HG03565 (cell line): ENCODE measurements at regions not wholly inside any gene's neighbourhood (a gene's known extent, or its start where the extent isn't known, plus 50 kb on each side); places are given as distances from the start of the nearest gene placed in this dataset.
"Not testable (repeated sequence)": the region's sequence is repeated elsewhere in the genome, so short reads cannot be mapped to it uniquely, and the experiment has no call there.

Source experiments
- ATAC-seq: cut with Tn5 transposase; IDR thresholded peaks from one replicate; pipeline ENCODE4 v1.9.1; 2021; ENCODE audit warnings: mild to moderate bottlenecking, moderate library complexity; ENCODE audit not compliant: unreplicated experiment

- no peak for ATAC-seq
Observed at GRCh38 chr16:72598696-72599095, 426.7 kb upstream of the PMFBP1 start.

DNA sequence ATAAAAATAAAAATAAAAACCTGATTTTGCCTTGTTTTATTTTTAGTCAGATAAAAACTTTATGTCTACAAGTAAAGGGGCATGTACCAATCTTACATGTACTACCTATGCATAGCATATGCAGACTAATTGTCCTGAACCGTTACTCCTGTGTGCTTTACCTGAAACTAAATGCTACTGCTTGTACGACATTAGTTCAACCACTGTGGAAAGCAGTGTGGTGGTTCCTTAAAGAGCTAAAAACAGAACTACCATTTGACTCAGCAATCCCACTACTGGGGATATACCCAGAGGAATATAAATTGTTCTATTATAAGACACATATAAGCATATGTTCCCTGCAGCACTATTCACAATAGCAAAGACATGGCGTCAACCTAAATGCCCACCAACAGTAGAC, 426.0 kb upstream of the PMFBP1 start:
- ATAC-seq, result no peak

GRCh38 chr16:72596373-72596772, 424.4 kb upstream of the PMFBP1 start:
- ATAC-seq, result no peak

GRCh38 chr16:72590151-72590937, 418.4 kb upstream of the PMFBP1 start:
- peak; percentile 73 for ATAC-seq

DNA sequence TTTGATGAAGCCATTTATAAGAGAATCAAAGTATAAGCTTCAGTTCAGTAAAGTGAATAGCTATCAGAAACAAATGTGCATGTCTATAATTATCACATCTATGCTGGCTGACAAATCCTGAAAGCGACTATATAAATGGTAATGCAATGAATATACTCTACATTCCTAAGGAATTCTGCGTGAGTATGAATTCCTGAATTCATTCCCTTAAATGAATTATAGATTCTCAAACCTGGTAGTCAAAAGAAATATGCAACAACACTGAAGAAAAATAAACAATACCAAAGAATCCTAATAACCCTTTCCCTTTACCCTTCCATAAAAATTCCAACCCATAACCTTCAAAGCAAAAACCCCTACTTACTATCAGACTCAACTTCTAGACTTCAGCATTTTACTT, 416.6 kb upstream of the PMFBP1 start:
- ATAC-seq, result no peak

GRCh38 chr16:72578061-72578460, 406.1 kb upstream of the PMFBP1 start:
- ATAC-seq, result not testable (repeated sequence)

GRCh38 chr16:72576189-72576588, 404.2 kb upstream of the PMFBP1 start:
- ATAC-seq, result no peak

DNA sequence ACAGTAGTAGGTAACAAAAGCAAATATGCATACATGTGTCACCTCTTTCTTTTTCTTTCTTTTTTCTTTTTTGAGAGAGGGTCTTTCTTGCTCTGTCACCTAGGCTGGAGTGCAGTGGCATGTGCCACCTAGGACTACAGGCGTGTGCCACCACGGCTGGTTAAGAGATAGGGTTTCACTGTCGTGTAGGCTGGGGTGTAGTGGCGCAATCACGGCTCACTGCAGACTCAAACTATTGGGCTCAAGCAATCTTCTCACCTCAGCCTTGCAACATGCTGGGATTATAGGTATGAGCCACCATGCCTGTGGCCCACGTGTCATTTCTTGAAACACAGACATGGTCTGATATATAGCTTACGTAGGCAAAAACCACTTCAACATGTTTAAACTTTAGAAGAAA, 397.7 kb upstream of the PMFBP1 start:
- ATAC-seq, result no peak

DNA sequence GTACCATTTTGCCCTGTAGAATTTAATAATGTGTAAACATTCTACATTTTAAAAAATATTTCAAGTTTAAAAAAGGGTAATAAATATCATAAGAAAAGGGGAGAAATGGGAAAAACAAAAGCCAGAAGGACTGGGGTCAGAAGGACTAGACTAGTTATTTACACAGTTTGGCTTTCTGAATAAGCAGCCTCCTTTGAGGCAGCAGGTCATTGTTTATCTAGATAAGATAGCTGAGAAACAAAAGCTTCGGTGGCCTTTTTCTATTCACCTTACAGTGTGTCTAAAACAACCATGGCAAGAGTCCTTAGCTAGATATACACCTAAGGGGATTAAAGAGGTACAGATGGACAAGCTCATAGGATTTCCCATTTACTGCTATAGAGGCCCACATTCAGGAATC, 396.5 kb upstream of the PMFBP1 start:
- no peak for ATAC-seq

- no peak for ATAC-seq
Observed at GRCh38 chr16:72566174-72566573, 394.2 kb upstream of the PMFBP1 start.

DNA sequence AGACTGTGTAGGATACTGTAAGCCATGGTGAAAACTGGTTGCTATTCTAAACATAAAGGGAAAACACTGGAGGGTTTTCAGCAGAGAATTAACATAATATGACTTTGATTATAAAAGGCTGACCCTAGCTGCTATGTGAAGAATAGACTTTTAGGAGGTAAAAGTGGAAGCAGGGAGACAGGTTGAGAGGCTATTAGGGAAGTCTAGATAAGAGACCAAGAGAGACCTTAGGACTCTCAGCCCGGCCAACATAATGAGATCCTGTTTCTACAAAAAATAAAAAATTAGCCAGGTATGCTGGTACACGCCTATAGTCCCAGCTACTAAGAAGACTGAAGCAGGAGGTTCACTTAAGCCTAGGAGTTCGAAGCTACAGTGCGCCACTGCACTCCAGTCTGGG, 393.2 kb upstream of the PMFBP1 start:
- ATAC-seq, result no peak

DNA sequence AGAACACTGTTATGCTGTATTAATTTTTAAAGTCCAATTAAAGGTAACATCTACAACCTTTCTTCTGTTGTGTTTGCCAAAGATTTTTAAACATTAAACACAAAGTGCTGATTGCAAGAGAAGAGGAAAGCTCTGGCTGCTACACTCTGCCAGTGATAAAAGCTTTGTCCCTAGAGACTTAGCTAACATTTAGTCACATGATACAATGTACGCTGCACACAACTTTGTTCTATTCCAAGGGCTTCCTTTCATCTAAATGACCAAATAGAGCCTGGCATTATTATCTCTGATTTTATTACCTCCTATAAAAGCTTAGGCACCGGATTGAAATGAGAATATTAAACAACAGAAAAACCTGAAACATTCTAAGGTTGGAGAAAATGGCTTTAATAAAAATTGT, 388.7 kb upstream of the PMFBP1 start:
- no peak for ATAC-seq

- ATAC-seq, result no peak
Observed at GRCh38 chr16:72558501-72558900, 386.5 kb upstream of the PMFBP1 start.

DNA sequence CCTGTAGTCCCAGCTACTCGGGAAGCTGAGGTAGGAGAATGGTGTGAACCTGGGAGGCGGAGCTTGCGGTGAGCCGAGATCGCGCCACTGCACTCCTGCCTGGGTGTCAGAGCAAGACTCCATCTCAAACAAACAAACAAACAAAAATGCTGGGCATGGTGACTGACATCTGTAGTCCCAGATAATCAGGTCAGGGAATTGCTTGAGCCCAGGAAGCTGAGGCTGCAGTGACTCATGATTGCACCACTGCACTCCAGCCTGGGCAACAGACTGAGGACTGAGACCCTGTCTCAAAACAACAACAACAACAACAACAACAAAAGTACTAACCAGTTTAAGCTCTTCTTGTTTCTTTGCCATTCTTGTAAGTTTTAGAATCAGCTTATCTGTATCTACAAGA, 383.0 kb upstream of the PMFBP1 start:
- ATAC-seq, result no peak

GRCh38 chr16:72552654-72553053, 380.7 kb upstream of the PMFBP1 start:
- no peak for ATAC-seq

GRCh38 chr16:72551649-72552048, 379.7 kb upstream of the PMFBP1 start:
- no peak for ATAC-seq

DNA sequence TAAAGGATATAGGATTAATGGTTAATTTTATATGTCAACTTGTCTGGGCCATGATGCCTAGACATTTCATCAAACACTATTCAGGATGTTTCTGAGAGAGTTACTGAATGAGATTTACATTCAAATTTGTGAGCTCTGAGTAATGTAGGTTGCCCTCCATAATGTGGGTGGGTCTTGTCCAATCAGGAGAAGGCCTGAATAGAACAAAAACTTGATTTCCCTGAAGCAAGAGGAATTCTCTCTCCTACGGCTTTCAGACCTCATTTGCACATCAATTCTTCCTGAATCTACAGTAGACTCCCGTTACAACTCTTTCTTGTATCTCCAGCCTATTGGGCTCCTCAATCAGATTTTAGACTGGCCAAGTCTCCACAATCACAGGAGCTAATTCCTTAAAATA, 377.9 kb upstream of the PMFBP1 start:
- ATAC-seq, result no peak

DNA sequence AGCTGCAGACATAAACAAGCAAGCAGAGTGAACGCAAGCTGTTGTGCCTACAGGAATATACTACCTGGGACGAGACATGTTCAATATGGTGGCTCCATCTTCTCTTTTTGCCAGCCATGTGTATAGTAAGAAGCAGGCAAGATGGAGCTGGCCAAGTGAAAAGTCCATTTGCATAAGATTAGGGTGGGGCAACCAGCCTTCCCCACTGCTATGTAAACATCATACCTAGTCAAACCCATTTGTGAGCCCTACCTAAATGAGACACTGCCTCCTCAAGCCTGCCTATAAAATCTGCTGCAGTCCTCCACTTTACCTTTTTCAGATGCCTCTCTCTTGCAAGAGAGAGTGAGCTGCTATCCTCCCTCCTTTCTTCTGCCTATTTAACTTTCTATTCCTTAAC, 370.1 kb upstream of the PMFBP1 start:
- no peak for ATAC-seq

DNA sequence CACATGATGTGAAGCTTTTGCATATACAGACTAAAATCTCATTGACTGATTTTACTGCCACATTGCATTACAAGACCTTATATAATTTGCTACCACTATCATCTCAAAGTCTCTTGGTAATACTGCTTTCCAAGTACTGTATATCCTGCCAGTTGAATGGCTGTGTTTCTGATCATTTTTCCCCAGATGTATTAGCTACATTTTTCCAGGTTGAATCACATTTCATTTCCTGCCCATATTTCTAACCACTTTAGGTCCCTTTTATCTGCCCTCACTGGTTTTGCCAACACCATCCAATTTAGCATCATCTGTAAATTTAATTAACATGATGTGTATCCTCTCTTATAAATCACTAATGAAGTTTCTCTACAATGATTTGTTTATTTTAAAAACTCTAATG, 365.7 kb upstream of the PMFBP1 start:
- no peak for ATAC-seq

DNA sequence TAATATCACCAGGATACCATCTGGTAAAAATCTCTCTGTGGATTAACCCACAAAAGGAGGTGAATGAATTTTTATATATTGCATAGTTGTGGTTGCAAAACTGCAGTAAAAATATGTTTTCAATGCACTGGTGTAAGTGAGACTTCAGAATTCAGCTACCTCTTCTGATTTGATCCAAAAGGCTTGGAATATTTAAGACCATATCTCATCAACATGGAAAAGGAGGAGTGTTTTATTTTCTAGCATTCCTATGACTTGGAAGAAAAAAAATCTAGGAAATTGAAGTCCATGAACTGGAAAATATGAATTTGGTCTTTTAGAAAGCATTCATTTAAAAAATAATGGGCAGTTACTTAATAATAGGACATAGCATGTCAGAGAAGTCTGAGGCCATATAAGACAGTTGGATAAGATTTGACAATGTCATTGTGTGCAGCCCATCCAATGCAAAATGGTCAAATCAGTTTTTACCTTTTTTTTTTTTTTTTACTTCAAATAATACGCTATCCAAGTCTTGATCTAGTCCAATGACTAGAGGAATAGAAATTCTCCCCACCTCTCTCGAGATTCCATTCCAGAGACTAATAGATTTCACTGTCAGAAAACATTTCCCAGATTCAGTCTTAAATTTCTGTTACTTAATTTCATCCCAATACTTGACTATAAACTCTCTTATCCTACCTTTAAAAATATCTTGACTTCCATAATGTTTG, 364.9 kb upstream of the PMFBP1 start:
- no peak for ATAC-seq

DNA sequence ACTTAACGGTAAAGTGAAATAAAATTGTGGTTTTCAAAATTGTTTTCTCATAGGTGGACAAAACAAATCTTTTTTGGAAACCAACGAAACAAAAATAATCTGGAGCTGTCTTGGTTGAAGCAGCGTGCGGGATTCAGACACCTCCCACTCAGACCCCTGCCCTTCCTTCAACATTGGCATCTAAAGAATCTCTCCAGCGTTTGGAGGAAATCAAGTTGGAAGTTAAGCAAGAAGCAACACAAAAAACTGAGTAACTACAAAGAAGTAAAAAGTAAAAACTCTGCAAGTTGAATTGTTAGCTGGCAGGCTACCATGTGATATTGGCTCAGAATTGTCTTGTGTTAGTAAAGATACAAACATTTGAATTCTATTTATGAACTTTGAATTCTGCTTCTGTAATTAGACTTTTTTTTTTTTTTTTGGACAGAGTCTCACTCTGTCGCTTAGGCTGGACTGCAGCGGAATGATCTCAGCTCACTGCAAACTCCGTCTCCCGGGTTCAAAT, 361.0 kb upstream of the PMFBP1 start:
- ATAC-seq, result no peak

- ATAC-seq, result no peak
Observed at GRCh38 chr16:72530434-72530833, 358.5 kb upstream of the PMFBP1 start.
